ENCODE measurements at regions not wholly inside any gene's neighbourhood (a gene's known extent, or its start where the extent isn't known, plus 50 kb on each side); places are given as distances from the start of the nearest gene placed in this dataset.
"Not testable (repeated sequence)": the region's sequence is repeated elsewhere in the genome, so short reads cannot be mapped to it uniquely, and the experiment has no call there.

GRCh38 chr12:131466932-131467331, 244.0 kb upstream of the SFSWAP start:
- no peak for DNase-seq

- no peak for DNase-seq
Measured at GRCh38 chr12:131468206-131468605, 242.7 kb upstream of the SFSWAP start.

- not testable (repeated sequence) for DNase-seq
Measured at GRCh38 chr12:131469945-131470344, 240.9 kb upstream of the SFSWAP start.

GRCh38 chr12:131471271-131471905, 239.5 kb upstream of the SFSWAP start:
- no peak for DNase-seq

GRCh38 chr12:131471946-131472732, 238.8 kb upstream of the SFSWAP start:
- no peak for DNase-seq

GRCh38 chr12:131473261-131473660, 237.6 kb upstream of the SFSWAP start:
- no peak for DNase-seq

- no peak for DNase-seq
Measured at GRCh38 chr12:131473741-131474709, 236.9 kb upstream of the SFSWAP start.

GRCh38 chr12:131475012-131475411, 235.9 kb upstream of the SFSWAP start:
- DNase-seq = not testable (repeated sequence)

GRCh38 chr12:131477613-131478012, 233.3 kb upstream of the SFSWAP start:
- no peak for DNase-seq

GRCh38 chr12:131478468-131478867, 232.4 kb upstream of the SFSWAP start:
- no peak for DNase-seq

- DNase-seq = no peak
Measured at GRCh38 chr12:131482199-131482598, 228.7 kb upstream of the SFSWAP start.

GRCh38 chr12:131482686-131483085, 228.2 kb upstream of the SFSWAP start:
- DNase-seq = no peak

GRCh38 chr12:131486451-131487230, 224.2 kb upstream of the SFSWAP start:
- no peak for DNase-seq

- DNase-seq = no peak
Measured at GRCh38 chr12:131487388-131488124, 223.3 kb upstream of the SFSWAP start.

GRCh38 chr12:131489718-131490117, 221.2 kb upstream of the SFSWAP start:
- DNase-seq = no peak

- DNase-seq = no peak
Measured at GRCh38 chr12:131491155-131491554, 219.7 kb upstream of the SFSWAP start.

- DNase-seq = no peak
Measured at GRCh38 chr12:131491916-131492490, 218.9 kb upstream of the SFSWAP start.

- no peak for DNase-seq
Measured at GRCh38 chr12:131493068-131493826, 217.6 kb upstream of the SFSWAP start.

- DNase-seq = no peak
Measured at GRCh38 chr12:131494216-131494615, 216.7 kb upstream of the SFSWAP start.

- no peak for DNase-seq
Measured at GRCh38 chr12:131494741-131495524, 216.0 kb upstream of the SFSWAP start.
